Smooth muscle cell (in vitro differentiated cells): ENCODE measurements at regions not wholly inside any gene's neighbourhood (a gene's known extent, or its start where the extent isn't known, plus 50 kb on each side); places are given as distances from the start of the nearest gene placed in this dataset.

Source experiments
- DNase-seq: peaks from one replicate; lab custom pipeline; 2025; ENCODE audit not compliant: unreplicated experiment; lab: John Stamatoyannopoulos, UW
- H2AFZ ChIP-seq: fragments of 200-600 bp; sonication (generic); 2 replicates; pipeline ENCODE4 v1.6.0; 2016; ENCODE audit warnings: antibody characterized with exemption, low read depth, mild to moderate bottlenecking
- H3F3A ChIP-seq: fragments of 200-600 bp; sonication (generic); 2 replicates; pipeline ENCODE4 v1.6.0; 2017; ENCODE audit warnings: antibody characterized with exemption, low read depth
- H3K27ac ChIP-seq: fragments of 200-600 bp; sonication (generic); 2 replicates; pipeline ENCODE4 v1.5.1; 2016; ENCODE audit warnings: low read depth, mild to moderate bottlenecking
- H3K27me3 ChIP-seq: fragments of 200-600 bp; sonication (generic); 2 replicates; pipeline ENCODE4 v1.6.1; 2016; ENCODE audit warnings: low read depth, mild to moderate bottlenecking
- H3K36me3 ChIP-seq: fragments of 200-600 bp; sonication (generic); 2 replicates; pipeline ENCODE4 v1.5.1; 2016; ENCODE audit warnings: low read depth
- H3K4me1 ChIP-seq: fragments of 200-600 bp; sonication (generic); 2 replicates; pipeline ENCODE4 v1.5.1; 2016; ENCODE audit warnings: low read depth
- H3K4me2 ChIP-seq: fragments of 200-600 bp; sonication (generic); 2 replicates; pipeline ENCODE4 v1.6.0; 2016; ENCODE audit warnings: mild to moderate bottlenecking
- H3K4me3 ChIP-seq: fragments of 200-600 bp; sonication (generic); 2 replicates; pipeline ENCODE4 v1.5.1; 2016; ENCODE audit warnings: mild to moderate bottlenecking
- H3K79me2 ChIP-seq: fragments of 200-600 bp; sonication (generic); 2 replicates; pipeline ENCODE4 v1.6.0; 2016; ENCODE audit warnings: low read depth, mild to moderate bottlenecking
- H3K9ac ChIP-seq: fragments of 200-600 bp; sonication (generic); 2 replicates; pipeline ENCODE4 v1.6.0; 2016; ENCODE audit warnings: low read depth
- H3K9me3 ChIP-seq: fragments of 200-600 bp; sonication (generic); replicated peaks from 2 replicates; pipeline ENCODE4 v1.5.1; 2016; ENCODE audit warnings: low read depth
- H4K20me1 ChIP-seq: fragments of 200-600 bp; sonication (generic); 2 replicates; pipeline ENCODE4 v1.6.0; 2016; ENCODE audit warnings: low read depth
- CTCF ChIP-seq: fragments of 200-600 bp; sonication (generic); IDR thresholded peaks from 2 replicates; pipeline ENCODE4 v1.5.1; 2017; ENCODE audit warnings: borderline replicate concordance, mild to moderate bottlenecking, antibody characterized with exemption; ENCODE audit not compliant: insufficient read depth, poor library complexity, severe bottlenecking
- WGBS: methylation state at CpG from one replicate; pipeline ENCODE4 v1.1.7; 2016; ENCODE audit warnings: low lambda C conversion rate; 5-methylcytosine and 5-hydroxymethylcytosine counted together

GRCh38 chr3:153976891-153977554 lies 144.2 kb upstream of the ARHGEF26 start:
- no peaks in the 10 kb centered on the region for H3K79me2 ChIP-seq
- H3K9me3 ChIP-seq, result no peaks in the 10 kb centered on the region
- no peaks in the 10 kb centered on the region for H3F3A ChIP-seq
- no peak for TF ChIP-seq CTCF
- H3K9ac ChIP-seq, result no peak overlapping the region
- H3K4me2 ChIP-seq, result no peak overlapping the region
- no peaks in the 10 kb centered on the region for H4K20me1 ChIP-seq
- H3K27ac ChIP-seq, result no peak overlapping the region
- H3K4me3 ChIP-seq, result no peak overlapping the region
- no peak overlapping the region for H2AFZ ChIP-seq
- no peaks in the 10 kb centered on the region for H3K36me3 ChIP-seq
- DNase-seq, result no peak
- WGBS, result 84% methylated on average over 2 of the region's 2 CpGs
- H3K4me1 ChIP-seq, result no peaks in the 10 kb centered on the region
- H3K27me3 ChIP-seq, result no peaks in the 10 kb centered on the region

DNA sequence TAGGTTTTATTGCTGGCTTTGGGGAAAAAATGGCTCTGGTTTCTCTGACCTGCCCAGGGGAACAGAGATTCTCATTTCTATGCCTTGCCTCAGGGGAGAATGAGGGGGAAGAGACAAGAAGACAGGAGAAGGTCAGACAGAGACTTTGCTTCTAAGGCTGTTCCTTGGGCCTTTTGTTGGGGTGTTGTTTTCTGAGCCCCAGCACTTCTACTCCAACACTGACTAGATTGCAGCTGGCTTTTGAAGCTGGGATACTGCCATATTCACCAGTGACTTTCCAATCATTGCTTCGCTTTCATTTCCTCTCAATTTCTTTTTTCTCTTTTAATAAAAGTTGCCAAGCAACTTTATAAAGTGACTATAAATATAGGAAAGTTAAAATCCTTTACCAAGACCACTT lies 143.2 kb upstream of the ARHGEF26 start:
- H3K4me1 ChIP-seq, result no peaks in the 10 kb centered on the region
- WGBS, result 100% methylated on average over 1 of the region's 1 CpG
- H3K4me2 ChIP-seq, result no peak overlapping the region
- no peaks in the 10 kb centered on the region for H3K27me3 ChIP-seq
- H3F3A ChIP-seq, result no peaks in the 10 kb centered on the region
- H3K27ac ChIP-seq, result no peak overlapping the region
- no peak for TF ChIP-seq CTCF
- H3K9ac ChIP-seq, result no peak overlapping the region
- no peaks in the 10 kb centered on the region for H4K20me1 ChIP-seq
- H3K79me2 ChIP-seq, result no peaks in the 10 kb centered on the region
- H2AFZ ChIP-seq, result no peak overlapping the region
- no peak for DNase-seq
- H3K9me3 ChIP-seq, result no peaks in the 10 kb centered on the region
- H3K4me3 ChIP-seq, result no peak overlapping the region
- H3K36me3 ChIP-seq, result no peaks in the 10 kb centered on the region

- Histone ChIP-seq H4K20me1 (no peaks in the 10 kb centered on the region), H3F3A (no peaks in the 10 kb centered on the region), H2AFZ (no peak overlapping the region), H3K9ac (no peak overlapping the region), H3K4me2 (no peak overlapping the region), H3K27ac (no peak overlapping the region), H3K27me3 (no peaks in the 10 kb centered on the region), H3K4me3 (no peak overlapping the region), H3K4me1 (no peaks in the 10 kb centered on the region), H3K36me3 (no peaks in the 10 kb centered on the region), H3K9me3 (no peaks in the 10 kb centered on the region), H3K79me2 (no peaks in the 10 kb centered on the region)
- TF ChIP-seq CTCF, result no peak
- WGBS, result 92% methylated on average over 6 of the region's 6 CpGs
- DNase-seq, result no peak
Measured at GRCh38 chr3:153979418-153980251, 141.6 kb upstream of the ARHGEF26 start.
